Heart left ventricle (tissue), 13 donors: ENCODE measurements at regions not wholly inside any gene's neighbourhood (a gene's known extent, or its start where the extent isn't known, plus 50 kb on each side); places are given as distances from the start of the nearest gene placed in this dataset.

Source experiments
- POLR2A ChIP-seq, 2 donors: fragments of 450-650 bp; IDR thresholded peaks; one replicate each; pipeline ENCODE4 v1.6.1; 2017; ENCODE audit warnings: antibody characterized with exemption in 2 of 2, mild to moderate bottlenecking in 2 of 2, moderate library complexity in 2 of 2
- TF ChIP-seq, protein P1 (sequence below), 12 donors: fragments of 200-600 bp; sonication (generic) in 4 of 12; IDR thresholded peaks; one replicate each; pipeline versions ENCODE4 v1.5.0 to v1.8.0; 2018 to 2022; ENCODE audit warnings: antibody characterized with exemption in 12 of 12, mild to moderate bottlenecking in 5 of 12
- donor health status: ischemic (EF 13 %, LVEDD 7.1; RV severe dilation, severe dysfunction).
- donor health status: DM: no; HTN: yes; CAD: no.
- donor health status: DM: no; HTN: no; CAD: no.
- donor health status: ischemic (EF 25% LVEDD 6.9; RV normal size, moderate dysfunction).
- donor health status: ischemic (EF 25% LVEDD 5.7; RV mildly dilated, moderate dysfunction).
- donor health status: ischemic (EF 35%, LVEDD 5.7; RV mildly dilated, moderate dysfunction).
- donor health status: nonischemic (EF 11% LVEDD 7.7; RV severe dilation, severe dysfunction).
- donor health status: DM: yes; HTN: yes; CAD: no.
- donor health status: PGD.
- donor health status: ischemic (EF 29% LVEDD 5.4; RV normal size, mild dysfunction).
- donor health status: nonischemic (EF 23%, LVEDD 6.1; RV moderate dilation, normal function).

DNA sequence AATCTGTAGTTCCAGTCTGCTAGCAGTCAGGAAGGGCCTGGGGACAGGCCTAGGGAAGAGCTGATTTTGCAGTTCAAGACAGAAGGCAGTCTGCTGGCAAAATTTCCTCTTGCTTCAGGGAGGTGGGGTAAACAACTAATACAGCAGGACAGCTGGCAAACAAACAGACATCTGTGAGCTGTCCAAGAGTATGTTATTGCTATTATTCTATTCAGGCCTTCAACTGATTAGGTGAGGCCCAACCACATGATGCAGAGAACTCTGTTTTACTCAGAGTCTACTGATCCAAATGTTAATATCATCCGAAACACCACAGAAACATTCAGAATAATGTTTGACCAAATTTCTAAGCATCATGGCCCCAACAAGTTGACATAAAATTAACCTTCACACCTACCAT lies 161.0 kb upstream of the E2F7 start:
- TF ChIP-seq, protein P1, sequence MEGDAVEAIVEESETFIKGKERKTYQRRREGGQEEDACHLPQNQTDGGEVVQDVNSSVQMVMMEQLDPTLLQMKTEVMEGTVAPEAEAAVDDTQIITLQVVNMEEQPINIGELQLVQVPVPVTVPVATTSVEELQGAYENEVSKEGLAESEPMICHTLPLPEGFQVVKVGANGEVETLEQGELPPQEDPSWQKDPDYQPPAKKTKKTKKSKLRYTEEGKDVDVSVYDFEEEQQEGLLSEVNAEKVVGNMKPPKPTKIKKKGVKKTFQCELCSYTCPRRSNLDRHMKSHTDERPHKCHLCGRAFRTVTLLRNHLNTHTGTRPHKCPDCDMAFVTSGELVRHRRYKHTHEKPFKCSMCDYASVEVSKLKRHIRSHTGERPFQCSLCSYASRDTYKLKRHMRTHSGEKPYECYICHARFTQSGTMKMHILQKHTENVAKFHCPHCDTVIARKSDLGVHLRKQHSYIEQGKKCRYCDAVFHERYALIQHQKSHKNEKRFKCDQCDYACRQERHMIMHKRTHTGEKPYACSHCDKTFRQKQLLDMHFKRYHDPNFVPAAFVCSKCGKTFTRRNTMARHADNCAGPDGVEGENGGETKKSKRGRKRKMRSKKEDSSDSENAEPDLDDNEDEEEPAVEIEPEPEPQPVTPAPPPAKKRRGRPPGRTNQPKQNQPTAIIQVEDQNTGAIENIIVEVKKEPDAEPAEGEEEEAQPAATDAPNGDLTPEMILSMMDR (IDR thresholded peaks at IDR 0.05) = no peak
- no peak for TF ChIP-seq POLR2A (IDR thresholded peaks at IDR 0.05)
